CD4-positive, alpha-beta memory T cell (primary cell): ENCODE measurements at regions not wholly inside any gene's neighbourhood (a gene's known extent, or its start where the extent isn't known, plus 50 kb on each side); places are given as distances from the start of the nearest gene placed in this dataset.

Experiments
- CTCF ChIA-PET: fragments of 350-600 bp; sonication (Branson Sonifier 250); formaldehyde crosslinking; loops from one replicate; lab custom pipeline; 2021; ENCODE audit warnings: inconsistent platforms; ENCODE audit not compliant: partially characterized antibody; lab: Charles Lee
- POLR2A ChIA-PET: fragments of 350-600 bp; sonication (Branson Sonifier 250); formaldehyde crosslinking; loops from one replicate; lab custom pipeline; 2021; ENCODE audit not compliant: partially characterized antibody; lab: Charles Lee
- DNase-seq, 5 donors: peaks; one replicate each; pipeline versions ENCODE4 v3.0.0 to v3.0.0-alpha.2; 2020 to 2022; ENCODE audit warnings: mixed read lengths in 1 of 5
- H3K27ac ChIP-seq: one replicate; pipeline ENCODE4 v1.7.0; 2013; ENCODE audit warnings: low read depth, low read length
- H3K27me3 ChIP-seq: 2 replicates; pipeline ENCODE4 v1.7.0; 2013; ENCODE audit warnings: mild to moderate bottlenecking, low read length, moderate library complexity; ENCODE audit not compliant: insufficient read depth
- H3K36me3 ChIP-seq: 2 replicates; pipeline ENCODE4 v1.7.0; 2013; ENCODE audit warnings: mild to moderate bottlenecking, low read length, moderate library complexity; ENCODE audit not compliant: insufficient read depth
- H3K4me1 ChIP-seq: 2 replicates; pipeline ENCODE4 v1.7.0; 2013; ENCODE audit warnings: mild to moderate bottlenecking, low read length, moderate library complexity; ENCODE audit not compliant: insufficient read depth
- H3K4me3 ChIP-seq, 2 donors: one replicate each; pipeline ENCODE4 v1.7.0; 2013; ENCODE audit warnings: low read length in 2 of 2, mild to moderate bottlenecking in 1 of 2
- H3K9me3 ChIP-seq, 2 donors: one replicate each; pipeline ENCODE4 v1.7.0; 2013; ENCODE audit warnings: low read length in 2 of 2, control low read depth in 1 of 2; ENCODE audit not compliant: control insufficient read depth in 1 of 2
- H3K27ac Mint-ChIP-seq, 7 donors: one replicate each; pipeline ENCODE4 v1.8.0; 2020 to 2021; ENCODE audit warnings: mixed read lengths in 7 of 7, mild to moderate bottlenecking in 6 of 7, inconsistent platforms in 3 of 7, moderate library complexity in 3 of 7
- H3K27me3 Mint-ChIP-seq, 2 donors: one replicate each; pipeline ENCODE4 v1.8.0; 2020 to 2021; ENCODE audit warnings: mixed read lengths in 2 of 2
- H3K36me3 Mint-ChIP-seq, 2 donors: one replicate each; pipeline ENCODE4 v1.8.0; 2020 to 2021; ENCODE audit warnings: mixed read lengths in 2 of 2, inconsistent platforms in 1 of 2, mild to moderate bottlenecking in 1 of 2
- H3K4me1 Mint-ChIP-seq, 4 donors: one replicate each; pipeline ENCODE4 v1.8.0; 2020 to 2021; ENCODE audit warnings: mixed read lengths in 4 of 4, mild to moderate bottlenecking in 1 of 4
- H3K4me3 Mint-ChIP-seq, 8 donors: one replicate each; pipeline ENCODE4 v1.8.0; 2020 to 2021; ENCODE audit warnings: mixed read lengths in 8 of 8, mild to moderate bottlenecking in 7 of 8, moderate library complexity in 6 of 8, inconsistent platforms in 3 of 8
- H3K9me3 Mint-ChIP-seq, 8 donors: one replicate each; pipeline ENCODE4 v1.8.0; 2020 to 2021; ENCODE audit warnings: mixed read lengths in 8 of 8, mild to moderate bottlenecking in 5 of 8, inconsistent platforms in 3 of 8, moderate library complexity in 1 of 8
- intact Hi-C: fragments of 100-400 bp; cut with micrococcal nuclease; formaldehyde crosslinking; loops from one replicate; pipeline ENCODE4 v1.15.1; 2023

DNA sequence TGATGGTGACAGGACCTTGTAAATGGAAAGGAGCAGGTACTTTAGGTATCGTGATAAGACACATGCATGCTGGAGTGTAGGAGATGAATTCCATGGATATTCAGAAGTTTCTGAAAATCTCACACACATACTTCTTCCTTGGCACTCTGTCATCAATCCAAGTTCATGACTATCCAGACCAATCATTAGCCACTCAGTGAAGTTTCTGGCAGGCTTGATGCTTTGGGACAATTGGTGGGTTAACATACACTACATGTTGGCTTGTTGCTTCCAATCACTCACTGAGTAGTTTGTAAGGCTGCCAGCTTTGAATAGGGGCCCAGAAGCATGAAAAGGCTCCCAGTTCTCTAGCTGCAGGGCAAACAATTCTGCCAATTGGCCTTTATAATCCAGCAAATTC, 147.6 kb downstream of the CEMIP2 start:
- H3K36me3 Mint-ChIP-seq = no peaks in the 10 kb centered on the region
- no peak overlapping the region for H3K27ac ChIP-seq
- DNase-seq = no peak
- no peaks in the 10 kb centered on the region for H3K9me3 ChIP-seq
- H3K4me1 Mint-ChIP-seq = no peaks in the 10 kb centered on the region
- H3K9me3 Mint-ChIP-seq = peaks cover 0 to 15% (median 1%) of the 10 kb centered on the region in 8 donors
- ChIA-PET CTCF (no interaction called here), POLR2A (no interaction called here)
- H3K36me3 ChIP-seq = no peaks in the 10 kb centered on the region
- H3K4me3 ChIP-seq = no peak overlapping the region
- no peaks in the 10 kb centered on the region for H3K27me3 ChIP-seq
- H3K4me1 ChIP-seq = no peaks in the 10 kb centered on the region
- peaks cover 0 to 2% of the 10 kb centered on the region in 2 donors for H3K27me3 Mint-ChIP-seq
- no peak overlapping the region for H3K4me3 Mint-ChIP-seq
- intact Hi-C loops = no loop called here
- H3K27ac Mint-ChIP-seq = no peak overlapping the region

DNA sequence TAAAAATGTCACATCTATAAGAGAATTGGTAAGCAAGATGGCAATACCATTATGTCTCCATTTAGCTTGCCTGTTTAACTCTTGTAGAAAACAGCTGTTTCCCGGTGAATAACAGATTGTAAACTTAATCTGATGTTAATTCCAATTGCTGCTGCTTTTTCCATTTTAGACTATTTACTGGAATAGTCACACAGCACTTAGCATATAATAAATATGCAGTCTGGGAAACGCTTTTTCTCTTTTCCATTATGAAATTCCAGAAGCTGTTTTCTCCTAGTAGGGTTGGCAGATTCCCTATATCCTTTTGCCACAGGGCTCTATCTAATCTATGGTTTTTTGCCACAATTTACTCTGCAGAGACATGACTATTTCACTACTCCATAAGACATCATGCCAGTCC, 148.0 kb downstream of the CEMIP2 start:
- DNase-seq = no peak
- H3K9me3 Mint-ChIP-seq = peaks cover 0 to 15% (median 1%) of the 10 kb centered on the region in 8 donors
- H3K27ac ChIP-seq = no peak overlapping the region
- no peak overlapping the region for H3K27ac Mint-ChIP-seq
- peaks cover 0 to 2% of the 10 kb centered on the region in 2 donors for H3K27me3 Mint-ChIP-seq
- H3K36me3 Mint-ChIP-seq = no peaks in the 10 kb centered on the region
- no peak overlapping the region for H3K4me3 Mint-ChIP-seq
- no peaks in the 10 kb centered on the region for H3K36me3 ChIP-seq
- H3K4me1 ChIP-seq = no peaks in the 10 kb centered on the region
- ChIA-PET CTCF (interaction anchor here (2.1 kb wide), 1 partner anchor 15 kb away, joined by 8 read pairs; no protein-coding TSS in a partner anchor), POLR2A (no interaction called here)
- H3K4me3 ChIP-seq = no peak overlapping the region
- H3K27me3 ChIP-seq = no peaks in the 10 kb centered on the region
- H3K9me3 ChIP-seq = no peaks in the 10 kb centered on the region
- H3K4me1 Mint-ChIP-seq = no peaks in the 10 kb centered on the region
- intact Hi-C loops = no loop called here

DNA sequence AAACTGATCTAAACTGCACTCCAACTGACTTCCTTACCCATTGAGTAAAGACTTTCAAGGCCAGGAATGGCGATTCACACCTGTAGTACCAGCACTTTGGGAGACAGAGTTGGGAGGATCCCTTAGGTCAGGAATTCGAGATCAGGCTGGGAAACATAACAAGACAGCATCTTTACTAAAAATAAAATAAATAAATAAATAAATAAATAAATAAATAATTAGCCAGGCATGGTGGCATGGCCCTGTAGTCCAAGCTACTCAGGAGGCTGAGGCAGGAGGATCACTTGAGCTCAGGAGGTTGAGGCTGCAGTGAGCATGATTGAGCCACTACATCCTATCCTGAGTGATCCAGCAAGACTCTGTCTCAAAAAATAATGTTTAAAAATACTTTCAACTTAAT, 148.4 kb downstream of the CEMIP2 start:
- intact Hi-C loops = no loop called here
- Mint-ChIP-seq H3K27ac (no peak overlapping the region), H3K4me3 (no peak overlapping the region), H3K27me3 (peaks cover 0 to 2% of the 10 kb centered on the region in 2 donors), H3K9me3 (peaks cover 0 to 15% (median 1%) of the 10 kb centered on the region in 8 donors), H3K36me3 (no peaks in the 10 kb centered on the region), H3K4me1 (no peaks in the 10 kb centered on the region)
- H3K27ac ChIP-seq = no peak overlapping the region
- ChIA-PET CTCF (interaction anchor here (2.1 kb wide), 1 partner anchor 15 kb away, joined by 8 read pairs; no protein-coding TSS in a partner anchor), POLR2A (no interaction called here)
- no peak overlapping the region for H3K4me3 ChIP-seq
- no peaks in the 10 kb centered on the region for H3K9me3 ChIP-seq
- DNase-seq = no peak
- H3K4me1 ChIP-seq = no peaks in the 10 kb centered on the region
- H3K36me3 ChIP-seq = no peaks in the 10 kb centered on the region
- no peaks in the 10 kb centered on the region for H3K27me3 ChIP-seq

DNA sequence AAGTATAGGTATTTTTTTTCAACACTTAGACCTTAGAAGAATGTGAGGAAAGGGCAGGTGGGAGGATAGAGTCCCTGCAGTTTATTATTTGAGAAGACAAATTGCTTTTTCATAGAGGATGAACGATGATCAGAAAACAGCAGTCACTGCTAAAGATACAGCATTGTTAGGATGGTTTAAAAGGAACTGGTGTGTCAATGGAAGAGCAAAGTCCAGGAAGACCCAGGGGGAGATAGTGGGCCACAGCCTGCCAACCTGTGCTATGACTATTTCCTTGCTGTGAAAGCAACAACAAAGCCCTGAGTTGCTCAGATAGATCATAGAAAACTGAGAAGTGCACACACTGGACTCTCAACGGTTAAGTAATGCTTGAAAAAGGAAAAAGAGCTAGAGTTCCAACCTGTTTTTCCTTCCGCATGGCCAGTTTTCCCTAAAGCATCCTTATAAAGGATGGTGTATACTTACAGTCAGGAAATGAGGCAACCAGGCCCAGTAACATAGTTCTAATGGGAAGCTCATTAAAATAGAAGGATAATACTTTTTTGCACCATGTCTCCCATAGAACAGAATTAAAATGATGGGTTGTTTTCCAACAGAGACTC, 153.8 kb downstream of the CEMIP2 start:
- no peak overlapping the region for H3K4me3 ChIP-seq
- intact Hi-C loops = no loop called here
- Mint-ChIP-seq H3K4me3 (no peak overlapping the region), H3K9me3 (peaks cover 2 to 19% (median 6%) of the 10 kb centered on the region in 8 donors), H3K27ac (no peak overlapping the region), H3K4me1 (no peaks in the 10 kb centered on the region), H3K36me3 (no peaks in the 10 kb centered on the region), H3K27me3 (peaks cover 0 to 1% of the 10 kb centered on the region in 2 donors)
- no peaks in the 10 kb centered on the region for H3K27me3 ChIP-seq
- no peak overlapping the region for H3K27ac ChIP-seq
- ChIA-PET POLR2A (interaction anchor here (1.1 kb wide), 1 partner anchor 153 kb away, joined by 3 read pairs; no protein-coding TSS in a partner anchor), CTCF (interaction anchor here (1.3 to 3.2 kb wide), 3 partner anchors 10 to 204 kb away, joined by 3 to 12 read pairs (median 4); no protein-coding TSS in a partner anchor)
- no peaks in the 10 kb centered on the region for H3K36me3 ChIP-seq
- DNase-seq = no peak
- no peaks in the 10 kb centered on the region for H3K4me1 ChIP-seq
- H3K9me3 ChIP-seq = no peaks in the 10 kb centered on the region

DNA sequence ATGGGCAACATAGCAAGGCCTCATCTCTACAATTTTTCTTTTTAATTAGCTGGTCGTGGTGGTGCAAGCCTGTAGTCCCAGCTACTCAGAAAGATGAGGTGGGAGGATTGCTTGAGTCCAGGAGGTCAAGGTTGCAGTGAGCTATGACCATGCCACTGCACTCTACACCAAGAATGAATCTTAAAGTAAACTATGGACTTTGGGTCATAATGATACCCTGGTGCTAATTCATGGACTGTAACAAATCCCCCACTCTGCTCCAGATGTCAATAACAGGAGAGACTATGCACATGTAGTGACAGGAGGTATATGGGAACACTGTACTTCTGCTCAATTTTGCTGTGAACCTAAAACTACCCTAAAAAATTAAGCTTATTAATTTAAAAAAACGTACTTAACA, 155.4 kb downstream of the CEMIP2 start:
- H3K4me1 Mint-ChIP-seq = no peaks in the 10 kb centered on the region
- POLR2A ChIA-PET = no interaction called here
- Histone ChIP-seq H3K27me3 (no peaks in the 10 kb centered on the region), H3K4me1 (no peaks in the 10 kb centered on the region), H3K27ac (no peak overlapping the region), H3K4me3 (no peak overlapping the region), H3K9me3 (no peaks in the 10 kb centered on the region), H3K36me3 (no peaks in the 10 kb centered on the region)
- no peak for DNase-seq
- H3K27ac Mint-ChIP-seq = no peak overlapping the region
- no peak overlapping the region for H3K4me3 Mint-ChIP-seq
- peaks cover 2 to 16% (median 6%) of the 10 kb centered on the region in 8 donors for H3K9me3 Mint-ChIP-seq
- peaks cover 0 to 1% of the 10 kb centered on the region in 2 donors for H3K27me3 Mint-ChIP-seq
- H3K36me3 Mint-ChIP-seq = no peaks in the 10 kb centered on the region
- CTCF ChIA-PET = interaction anchor here (1.3 to 2.0 kb wide), 2 partner anchors 9 to 157 kb away, joined by 3 to 4 read pairs; no protein-coding TSS in a partner anchor
- intact Hi-C loops = no loop called here

DNA sequence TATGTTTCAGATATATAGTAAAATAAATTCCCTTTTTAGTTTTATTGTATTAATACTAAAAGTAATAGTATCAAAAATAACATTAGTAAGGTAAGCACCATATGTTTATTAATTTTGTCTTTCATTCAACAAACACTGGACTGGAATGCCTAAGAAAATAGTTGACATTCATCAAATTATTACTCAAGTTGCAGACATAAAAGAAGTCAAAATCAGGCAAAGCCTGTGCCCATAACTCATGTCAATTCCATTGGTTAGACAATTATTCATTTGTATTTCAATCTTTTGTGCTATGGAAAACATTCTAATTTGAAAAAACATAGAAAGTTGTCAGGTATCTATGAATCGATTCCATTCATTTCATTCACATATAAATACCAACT, 158.9 kb downstream of the CEMIP2 start:
- Mint-ChIP-seq H3K36me3 (no peaks in the 10 kb centered on the region), H3K27ac (no peak overlapping the region), H3K27me3 (peaks cover 0 to 1% of the 10 kb centered on the region in 2 donors), H3K4me1 (no peaks in the 10 kb centered on the region), H3K9me3 (peaks cover 0 to 7% (median 3%) of the 10 kb centered on the region in 8 donors), H3K4me3 (no peak overlapping the region)
- ChIA-PET CTCF (no interaction called here), POLR2A (no interaction called here)
- Histone ChIP-seq H3K27ac (no peak overlapping the region), H3K27me3 (no peaks in the 10 kb centered on the region), H3K4me1 (no peaks in the 10 kb centered on the region), H3K4me3 (no peak overlapping the region), H3K36me3 (no peaks in the 10 kb centered on the region), H3K9me3 (no peaks in the 10 kb centered on the region)
- intact Hi-C loops = loop anchor here (10.0 kb wide), 1 partner anchor 325 kb away; no protein-coding TSS in a partner anchor
- no peak for DNase-seq

DNA sequence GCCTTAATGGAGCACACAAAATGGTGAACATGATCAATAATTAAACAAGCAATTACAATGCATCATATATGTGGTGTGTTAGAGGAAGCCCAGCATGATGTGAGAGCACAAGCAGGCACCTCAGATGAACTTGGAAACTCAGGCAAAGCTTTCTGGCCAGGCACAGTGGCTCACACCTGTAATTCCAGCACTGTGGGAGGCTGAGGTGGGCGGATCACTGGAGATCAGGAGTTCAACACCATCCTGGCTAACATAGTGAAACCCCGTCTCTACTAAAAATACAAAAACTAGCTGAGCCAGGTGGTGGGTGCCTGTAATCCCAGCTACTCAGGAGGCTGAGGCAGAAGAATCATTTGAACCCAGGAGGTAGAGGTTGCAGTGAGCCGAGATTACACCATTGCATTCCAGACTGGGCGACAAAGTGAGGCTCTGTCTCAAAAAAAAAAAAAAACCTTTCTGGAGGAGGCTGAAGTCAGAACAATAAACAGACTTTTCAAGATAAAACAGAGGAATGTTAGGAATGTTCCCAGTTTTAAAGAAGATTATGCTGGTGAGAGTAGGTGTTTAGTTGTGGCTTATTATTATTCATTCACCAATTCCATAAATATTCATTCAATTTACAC, 159.4 kb downstream of the CEMIP2 start:
- CTCF ChIA-PET = no interaction called here
- Histone ChIP-seq H3K4me1 (no peaks in the 10 kb centered on the region), H3K27me3 (no peaks in the 10 kb centered on the region), H3K27ac (no peak overlapping the region), H3K4me3 (no peak overlapping the region), H3K9me3 (no peaks in the 10 kb centered on the region), H3K36me3 (no peaks in the 10 kb centered on the region)
- H3K4me1 Mint-ChIP-seq = no peaks in the 10 kb centered on the region
- H3K27me3 Mint-ChIP-seq = peaks cover 0 to 1% of the 10 kb centered on the region in 2 donors
- no peak overlapping the region for H3K27ac Mint-ChIP-seq
- intact Hi-C loops = loop anchor here (10.0 kb wide), 1 partner anchor 324 kb away; no protein-coding TSS in a partner anchor
- POLR2A ChIA-PET = no interaction called here
- peaks cover 0 to 7% (median 3%) of the 10 kb centered on the region in 8 donors for H3K9me3 Mint-ChIP-seq
- H3K36me3 Mint-ChIP-seq = no peaks in the 10 kb centered on the region
- no peak for DNase-seq
- H3K4me3 Mint-ChIP-seq = no peak overlapping the region
